Stomach smooth muscle (tissue), 2 donors: ENCODE measurements at regions not wholly inside any gene's neighbourhood (a gene's known extent, or its start where the extent isn't known, plus 50 kb on each side); places are given as distances from the start of the nearest gene placed in this dataset.

ENCODE experiments used
- H3K27ac ChIP-seq: one replicate; pipeline ENCODE4 v1.7.0; 2013; ENCODE audit warnings: mild to moderate bottlenecking, low read length, inconsistent platforms
- H3K27me3 ChIP-seq, 2 donors: one replicate each; pipeline ENCODE4 v1.7.0; 2013; ENCODE audit warnings: low read length in 2 of 2; ENCODE audit not compliant: insufficient read depth in 2 of 2, control insufficient read depth in 1 of 2
- H3K36me3 ChIP-seq, 2 donors: one replicate each; pipeline ENCODE4 v1.7.0; 2013; ENCODE audit warnings: low read length in 2 of 2; ENCODE audit not compliant: control insufficient read depth in 2 of 2, insufficient read depth in 2 of 2
- H3K4me1 ChIP-seq: one replicate; pipeline ENCODE4 v1.7.0; 2013; ENCODE audit warnings: low read length; ENCODE audit not compliant: control insufficient read depth, insufficient read depth
- H3K4me3 ChIP-seq, 2 donors: one replicate each; pipeline ENCODE4 v1.7.0; 2013; ENCODE audit warnings: low read length in 2 of 2
- H3K9ac ChIP-seq, 2 donors: one replicate each; pipeline ENCODE4 v1.7.0; 2013; ENCODE audit warnings: low read length in 2 of 2, mild to moderate bottlenecking in 1 of 2
- H3K9me3 ChIP-seq, 2 donors: one replicate each; pipeline ENCODE4 v1.7.0; 2013; ENCODE audit warnings: low read length in 2 of 2; ENCODE audit not compliant: control insufficient read depth in 2 of 2
- donor health status: healthy.
- donor health status: Pancreatic carcinoma.

DNA sequence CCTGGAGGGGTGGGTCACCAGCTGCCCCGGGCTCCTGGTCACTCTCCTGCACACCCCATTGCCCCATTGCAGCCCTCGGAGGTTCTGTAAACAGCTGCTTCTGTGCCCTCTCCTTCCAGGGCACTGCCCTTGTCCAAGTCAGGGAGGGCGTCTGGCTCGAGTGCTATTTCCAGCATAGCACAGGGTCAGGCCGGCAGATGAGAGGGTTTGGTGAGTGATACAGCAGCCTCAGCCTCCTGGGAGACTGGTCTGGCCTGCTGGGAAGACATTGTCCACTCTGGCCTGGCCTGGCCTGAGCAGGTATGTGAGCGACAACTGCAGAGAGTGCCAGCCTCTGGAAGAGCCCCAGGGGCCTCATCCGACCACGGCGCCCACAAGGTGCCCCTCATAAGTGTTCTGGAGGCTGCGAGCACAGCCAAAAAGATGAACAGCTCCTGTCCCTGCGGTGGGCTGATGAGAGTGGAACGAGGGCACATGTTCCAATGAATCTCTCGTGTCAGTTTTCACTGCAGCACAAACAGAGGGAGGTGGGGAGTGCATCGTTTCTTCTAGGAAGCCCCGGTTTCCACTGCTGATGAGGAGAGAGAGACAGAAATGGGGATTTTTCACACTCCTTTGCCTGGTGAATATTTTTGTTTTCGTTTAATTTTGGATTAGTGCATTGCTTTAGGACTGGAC lies 105.8 kb upstream of the SDK2 start:
- Histone ChIP-seq H3K9ac (no peak overlapping the region), H3K36me3 (no peaks in the 10 kb centered on the region), H3K27ac (no peak overlapping the region), H3K4me1 (no peaks in the 10 kb centered on the region), H3K4me3 (no peak overlapping the region), H3K27me3 (peaks cover 0 to 7% of the 10 kb centered on the region in 2 donors), H3K9me3 (no peaks in the 10 kb centered on the region)

DNA sequence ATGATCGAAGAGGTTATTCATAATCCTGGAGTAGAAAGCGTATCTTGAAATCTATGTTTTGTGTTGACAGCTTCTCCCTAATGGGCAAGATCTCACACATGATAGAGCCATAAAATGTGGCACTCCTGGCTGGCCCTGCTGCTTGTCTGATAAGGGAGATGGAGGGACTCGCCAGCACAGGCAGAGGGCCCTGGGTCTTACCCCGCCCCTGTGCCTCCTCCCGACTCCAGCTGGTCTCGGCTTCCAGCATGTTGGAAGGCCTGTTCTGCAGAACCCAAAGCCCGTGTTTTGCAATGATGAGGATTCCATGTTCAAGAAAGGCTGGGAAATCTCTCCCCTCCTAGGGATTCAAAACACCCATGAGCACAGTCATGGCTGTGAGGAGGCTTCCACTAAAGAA lies 106.7 kb upstream of the SDK2 start:
- no peak overlapping the region for H3K27ac ChIP-seq
- H3K9ac ChIP-seq = no peak overlapping the region
- H3K9me3 ChIP-seq = no peaks in the 10 kb centered on the region
- H3K36me3 ChIP-seq = no peaks in the 10 kb centered on the region
- peaks cover 0 to 5% of the 10 kb centered on the region in 2 donors for H3K27me3 ChIP-seq
- no peak overlapping the region for H3K4me3 ChIP-seq
- no peaks in the 10 kb centered on the region for H3K4me1 ChIP-seq

- H3K27ac ChIP-seq = no peak overlapping the region
- no peak overlapping the region for H3K9ac ChIP-seq
- peaks cover 0 to 5% of the 10 kb centered on the region in 2 donors for H3K27me3 ChIP-seq
Measured at GRCh38 chr17:73753751-73754496, 109.7 kb upstream of the SDK2 start.

DNA sequence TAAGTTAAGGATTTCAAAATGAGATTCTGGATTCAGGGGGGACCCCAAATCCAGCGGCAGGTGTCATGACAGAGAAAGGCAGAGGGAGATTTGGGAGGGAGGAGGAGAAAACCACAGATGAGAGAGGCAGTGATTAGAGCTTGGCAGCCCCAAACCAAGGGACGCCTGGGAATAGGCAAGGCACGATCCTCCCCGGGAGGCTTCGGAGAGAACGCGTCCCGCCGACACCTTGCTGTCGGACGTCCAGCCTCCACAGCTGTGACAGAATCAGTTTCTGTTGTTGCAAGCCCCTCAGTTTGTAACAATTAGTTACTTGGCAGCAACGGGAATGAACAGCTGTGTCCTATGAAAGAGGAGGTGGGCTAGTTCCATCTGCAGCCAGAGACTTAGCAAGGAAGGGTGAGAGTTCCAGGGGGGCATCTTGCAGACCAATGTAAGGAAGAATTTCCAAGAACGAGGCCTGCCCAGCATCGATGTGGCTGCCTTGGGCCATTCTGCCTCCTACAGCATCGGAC lies 110.7 kb upstream of the SDK2 start:
- Histone ChIP-seq H3K9me3 (no peaks in the 10 kb centered on the region), H3K36me3 (no peaks in the 10 kb centered on the region), H3K27me3 (peaks cover 3 to 10% of the 10 kb centered on the region in 2 donors), H3K27ac (no peak overlapping the region), H3K4me3 (no peak overlapping the region), H3K9ac (no peak overlapping the region), H3K4me1 (no peaks in the 10 kb centered on the region)

More at GRCh38 chr17:73753751-73754496, 109.7 kb upstream of the SDK2 start:
- no peaks in the 10 kb centered on the region for H3K9me3 ChIP-seq
- H3K36me3 ChIP-seq = no peaks in the 10 kb centered on the region
- H3K4me1 ChIP-seq = no peaks in the 10 kb centered on the region
- H3K4me3 ChIP-seq = no peak overlapping the region

- H3K27ac ChIP-seq = no peak overlapping the region
- H3K36me3 ChIP-seq = no peaks in the 10 kb centered on the region
- peaks cover 3 to 10% of the 10 kb centered on the region in 2 donors for H3K27me3 ChIP-seq
Measured at GRCh38 chr17:73757420-73757819, 113.2 kb upstream of the SDK2 start.

DNA sequence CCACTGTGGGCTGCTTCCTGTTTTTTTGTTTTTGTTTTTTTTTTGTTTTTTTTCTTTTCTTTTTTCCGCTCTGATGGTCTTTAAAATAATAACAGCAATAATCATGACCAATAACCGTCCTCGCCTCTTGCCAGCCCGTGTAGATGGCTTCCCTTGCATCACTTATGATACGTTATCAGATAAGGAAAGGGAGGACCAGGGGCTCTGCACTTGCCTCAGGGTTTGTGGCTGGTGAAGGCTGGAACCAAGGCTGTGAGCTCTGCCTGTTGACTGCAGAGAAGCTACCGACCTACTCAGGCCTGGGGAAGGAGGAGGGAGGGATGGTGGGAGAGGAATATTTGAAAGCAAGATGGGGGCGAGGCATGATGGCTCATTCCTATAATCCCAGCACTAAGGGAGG lies 114.0 kb upstream of the SDK2 start:
- H3K27me3 ChIP-seq = peaks cover 3 to 10% of the 10 kb centered on the region in 2 donors
- no peaks in the 10 kb centered on the region for H3K9me3 ChIP-seq
- H3K36me3 ChIP-seq = no peaks in the 10 kb centered on the region
- H3K4me1 ChIP-seq = no peaks in the 10 kb centered on the region
- no peak overlapping the region for H3K4me3 ChIP-seq
- no peak overlapping the region for H3K27ac ChIP-seq
- no peak overlapping the region for H3K9ac ChIP-seq

More at GRCh38 chr17:73757420-73757819, 113.2 kb upstream of the SDK2 start:
- no peaks in the 10 kb centered on the region for H3K9me3 ChIP-seq
- H3K4me1 ChIP-seq = no peaks in the 10 kb centered on the region
- H3K4me3 ChIP-seq = no peak overlapping the region
- no peak overlapping the region for H3K9ac ChIP-seq

- no peaks in the 10 kb centered on the region for H3K36me3 ChIP-seq
- no peak overlapping the region for H3K27ac ChIP-seq
- no peaks in the 10 kb centered on the region for H3K9me3 ChIP-seq
- no peak overlapping the region for H3K4me3 ChIP-seq
- H3K27me3 ChIP-seq = peaks cover 3 to 10% of the 10 kb centered on the region in 2 donors
- no peak overlapping the region for H3K9ac ChIP-seq
- H3K4me1 ChIP-seq = no peaks in the 10 kb centered on the region
Measured at GRCh38 chr17:73759324-73759723, 115.1 kb upstream of the SDK2 start.

- peaks cover 3 to 10% of the 10 kb centered on the region in 2 donors for H3K27me3 ChIP-seq
- H3K27ac ChIP-seq = no peak overlapping the region
- no peaks in the 10 kb centered on the region for H3K9me3 ChIP-seq
- H3K36me3 ChIP-seq = no peaks in the 10 kb centered on the region
- no peaks in the 10 kb centered on the region for H3K4me1 ChIP-seq
- H3K4me3 ChIP-seq = no peak overlapping the region
- H3K9ac ChIP-seq = no peak overlapping the region
Measured at GRCh38 chr17:73759734-73760438, 115.6 kb upstream of the SDK2 start.

DNA sequence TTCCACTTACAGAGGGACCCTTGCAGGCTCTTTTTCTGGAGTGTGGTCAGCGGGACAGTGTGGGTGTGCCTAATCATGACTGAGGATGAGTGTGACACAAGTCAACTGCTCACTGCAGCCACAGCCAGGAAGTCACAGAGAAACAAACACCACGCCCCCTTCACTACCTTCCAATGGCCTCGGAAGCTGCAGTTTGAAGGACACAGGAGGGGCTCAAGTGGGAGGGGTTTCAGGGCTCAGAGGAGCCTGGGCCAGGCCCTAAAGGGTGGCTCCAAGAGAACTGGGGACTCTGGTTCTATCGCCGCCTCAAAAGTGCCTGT lies 116.2 kb upstream of the SDK2 start:
- H3K4me1 ChIP-seq = no peaks in the 10 kb centered on the region
- H3K27me3 ChIP-seq = peaks cover 3 to 10% of the 10 kb centered on the region in 2 donors
- H3K4me3 ChIP-seq = no peak overlapping the region
- no peaks in the 10 kb centered on the region for H3K9me3 ChIP-seq
- no peak overlapping the region for H3K9ac ChIP-seq
- H3K27ac ChIP-seq = no peak overlapping the region
- no peaks in the 10 kb centered on the region for H3K36me3 ChIP-seq

- H3K9ac ChIP-seq = no peak overlapping the region
- peaks cover 12% of the 10 kb centered on the region for H3K4me1 ChIP-seq
Measured at GRCh38 chr17:73765824-73766563, 121.7 kb upstream of the SDK2 start.

More at GRCh38 chr17:73765824-73766563, 121.7 kb upstream of the SDK2 start:
- Histone ChIP-seq H3K27me3 (no peaks in the 10 kb centered on the region), H3K36me3 (no peaks in the 10 kb centered on the region), H3K27ac (no peak overlapping the region), H3K9me3 (no peaks in the 10 kb centered on the region), H3K4me3 (no peak overlapping the region)
